A549 (cell line): ENCODE measurements at regions not wholly inside any gene's neighbourhood (a gene's known extent, or its start where the extent isn't known, plus 50 kb on each side); places are given as distances from the start of the nearest gene placed in this dataset.

Experiments used
- ATOH8 ChIP-seq: fragments of 250-450 bp; sonication (Bioruptor Pico); IDR thresholded peaks from 2 replicates; pipeline ENCODE4 v1.5.0; 2020; ENCODE audit warnings: low read depth, mild to moderate bottlenecking, moderate library complexity
- CHD2 ChIP-seq: fragments of 150-350 bp; IDR thresholded peaks from 2 replicates; pipeline ENCODE4 v1.6.1; 2014; ENCODE audit warnings: low read length; ENCODE audit not compliant: partially characterized antibody
- CTCF ChIP-seq: fragments of >200 bp; sonication (Bioruptor Twin); formaldehyde crosslinking; IDR thresholded peaks from 3 replicates; pipeline ENCODE4 v1.5.1; 2016
- JUN ChIP-seq, 2 experiments: fragments of >200 bp; sonication (Bioruptor Twin); formaldehyde crosslinking; IDR thresholded peaks; 2 replicates in 1 of 2; 3 replicates in 1 of 2; pipeline ENCODE4 v1.6.1; 2016 to 2017
- PBX3 ChIP-seq: IDR thresholded peaks from 2 replicates; pipeline ENCODE4 v1.6.1; 2012
- POLR2A ChIP-seq: IDR thresholded peaks from 2 replicates; pipeline ENCODE4 v1.6.1; 2012; ENCODE audit warnings: mild to moderate bottlenecking, low read length
- RCOR1 ChIP-seq: fragments of 150-350 bp; IDR thresholded peaks from 2 replicates; pipeline ENCODE4 v1.6.1; 2014; ENCODE audit warnings: antibody characterized with exemption, low read length, low read depth
- REST ChIP-seq: fragments of 200-600 bp; sonication (generic); IDR thresholded peaks from 2 replicates; pipeline ENCODE4 v1.6.1; 2016; ENCODE audit warnings: antibody characterized with exemption, mild to moderate bottlenecking, moderate library complexity

GRCh38 chr5:159640921-159641320 is 275.4 kb upstream of the ADRA1B start:
- TF ChIP-seq CTCF = no peak
- TF ChIP-seq REST = no peak
- TF ChIP-seq ATOH8 (CRISPR knock-in tag) = no peak
- no peak for TF ChIP-seq RCOR1
- TF ChIP-seq PBX3 = no peak
- TF ChIP-seq CHD2 = no peak
- TF ChIP-seq POLR2A = no peak
- TF ChIP-seq JUN (IDR thresholded peaks at IDR 0.05) = no peak
